ENCODE measurements at regions not wholly inside any gene's neighbourhood (a gene's known extent, or its start where the extent isn't known, plus 50 kb on each side); places are given as distances from the start of the nearest gene placed in this dataset.

DNA sequence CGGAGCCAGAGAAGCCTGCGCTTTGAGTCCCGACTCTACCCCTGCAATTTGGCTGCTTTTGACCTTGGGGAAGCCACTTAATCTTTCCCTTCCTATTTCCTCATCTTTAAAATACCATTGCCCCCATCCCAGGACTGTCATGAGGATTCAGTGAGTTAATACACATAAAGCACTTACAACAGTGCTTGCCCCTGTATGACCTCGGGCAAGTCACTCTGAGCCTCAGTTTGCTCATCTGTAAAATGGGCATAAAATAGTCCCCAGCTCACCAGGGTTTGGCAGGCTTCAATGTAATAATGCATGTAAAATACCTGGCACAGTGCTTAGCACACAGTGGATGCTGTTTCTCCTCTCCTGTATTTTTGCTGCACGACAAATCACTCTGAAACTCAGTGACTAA lies 278.7 kb upstream of the PWP1 start:
- no peaks in the 10 kb centered on the region for H3K27me3 ChIP-seq
- H3K36me3 ChIP-seq (replicated peaks in 1 of 2; ENCODE audit: insufficient read depth in 1 of 2, low read depth in 2 of 2) = no peaks in the 10 kb centered on the region
- DNase-seq (no peak), ATAC-seq (no peak)
- no peaks in the 10 kb centered on the region for H3K9me3 ChIP-seq
- no peak overlapping the region for H3K27ac ChIP-seq
- H3K4me3 ChIP-seq = no peak overlapping the region
- TF ChIP-seq CTCF (IDR thresholded peaks at IDR 0.05) (no peak), POLR2A (IDR thresholded peaks at IDR 0.05) (no peak)
- H3K4me1 ChIP-seq = no peaks in the 10 kb centered on the region
- WGBS, 2 donors = 49 to 56% methylated on average over 5 of the region's 5 CpGs
- intact Hi-C loops (cut with DNase I) = no loop called here

- Histone ChIP-seq H3K4me3 (no peak overlapping the region), H3K4me1 (no peaks in the 10 kb centered on the region), H3K9me3 (no peaks in the 10 kb centered on the region), H3K36me3 (replicated peaks in 1 of 2; ENCODE audit: insufficient read depth in 1 of 2, low read depth in 2 of 2) (no peaks in the 10 kb centered on the region), H3K27ac (no peak overlapping the region), H3K27me3 (no peaks in the 10 kb centered on the region)
- ATAC-seq (no peak), DNase-seq (no peak)
- 84 to 87% methylated on average over 13 to 14 of the region's 14 CpGs for WGBS, 2 donors
- TF ChIP-seq CTCF (IDR thresholded peaks at IDR 0.05) (no peak), POLR2A (IDR thresholded peaks at IDR 0.05) (no peak)
- intact Hi-C loops (cut with DNase I) = no loop called here
Measured at GRCh38 chr12:107411792-107412535, 273.6 kb upstream of the PWP1 start.

- Histone ChIP-seq H3K36me3 (replicated peaks in 1 of 2; ENCODE audit: insufficient read depth in 1 of 2, low read depth in 2 of 2) (no peaks in the 10 kb centered on the region), H3K27me3 (no peaks in the 10 kb centered on the region), H3K4me1 (no peaks in the 10 kb centered on the region), H3K9me3 (no peaks in the 10 kb centered on the region), H3K27ac (no peak overlapping the region), H3K4me3 (no peak overlapping the region)
- TF ChIP-seq CTCF (IDR thresholded peaks at IDR 0.05) (no peak), POLR2A (IDR thresholded peaks at IDR 0.05) (no peak)
- ATAC-seq = no peak
- intact Hi-C loops (cut with DNase I) = no loop called here
- WGBS, 2 donors = 79 to 90% methylated on average over 7 of the region's 7 CpGs
- DNase-seq = no peak
Measured at GRCh38 chr12:107415071-107415470, 270.5 kb upstream of the PWP1 start.

- ATAC-seq (no peak), DNase-seq (no peak)
- 64 to 79% methylated on average over 8 of the region's 8 CpGs for WGBS, 2 donors
- H3K4me3 ChIP-seq = no peak overlapping the region
- TF ChIP-seq CTCF (IDR thresholded peaks at IDR 0.05) (no peak), POLR2A (IDR thresholded peaks at IDR 0.05) (no peak)
- intact Hi-C loops (cut with DNase I) = no loop called here
- no peaks in the 10 kb centered on the region for H3K9me3 ChIP-seq
- H3K4me1 ChIP-seq = no peaks in the 10 kb centered on the region
- no peaks in the 10 kb centered on the region for H3K36me3 ChIP-seq (replicated peaks in 1 of 2; ENCODE audit: insufficient read depth in 1 of 2, low read depth in 2 of 2)
- no peak overlapping the region for H3K27ac ChIP-seq
- no peaks in the 10 kb centered on the region for H3K27me3 ChIP-seq
Measured at GRCh38 chr12:107415834-107416233, 269.8 kb upstream of the PWP1 start.

DNA sequence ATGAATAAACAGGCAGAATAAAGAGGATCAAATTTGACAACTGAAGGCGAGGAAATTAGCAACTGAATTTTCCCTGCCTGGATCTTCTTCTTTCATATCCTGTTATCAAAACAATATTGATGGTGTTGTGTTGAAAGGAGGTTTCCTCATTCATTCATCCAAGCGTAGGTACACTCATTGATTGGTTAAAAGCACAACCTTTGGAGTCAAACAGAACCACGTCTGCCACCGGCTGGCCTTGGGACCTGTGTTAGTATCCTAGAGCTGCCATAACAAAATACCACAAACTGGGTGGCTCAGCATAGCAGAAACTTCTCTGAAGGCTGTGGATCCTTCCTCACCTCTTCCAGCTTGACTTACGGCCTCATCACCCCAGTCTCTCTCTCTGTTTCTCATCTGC lies 268.6 kb upstream of the PWP1 start:
- no peak for ATAC-seq

More for the DNA sequence above, 268.6 kb upstream of the PWP1 start:
- Histone ChIP-seq H3K9me3 (no peaks in the 10 kb centered on the region), H3K27ac (no peak overlapping the region), H3K4me3 (no peak overlapping the region), H3K27me3 (no peaks in the 10 kb centered on the region), H3K4me1 (no peaks in the 10 kb centered on the region), H3K36me3 (replicated peaks in 1 of 2; ENCODE audit: insufficient read depth in 1 of 2, low read depth in 2 of 2) (no peaks in the 10 kb centered on the region)
- no peak for DNase-seq
- intact Hi-C loops (cut with DNase I) = no loop called here
- no peak for TF ChIP-seq CTCF (IDR thresholded peaks at IDR 0.05)
- no peak for TF ChIP-seq POLR2A (IDR thresholded peaks at IDR 0.05)
- 62 to 72% methylated on average over 5 of the region's 5 CpGs for WGBS, 2 donors

Data from body of pancreas (tissue), 4 donors.